SK-N-SH treated with all-trans-retinoic acid at 6 μM for 48 hours (cell line): ENCODE measurements at regions not wholly inside any gene's neighbourhood (a gene's known extent, or its start where the extent isn't known, plus 50 kb on each side); places are given as distances from the start of the nearest gene placed in this dataset.

Experiments
- ATAC-seq: fragments of 200-7000 bp; cut with Tn5 transposase; 3 replicates; pipeline ENCODE4 v1.9.1; 2020; ENCODE audit warnings: mild to moderate bottlenecking, moderate library complexity
- ARNTL ChIP-seq: fragments of 450-650 bp; formaldehyde crosslinking; IDR thresholded peaks from 2 replicates; pipeline ENCODE4 v1.5.0; 2020; ENCODE audit warnings: low read depth, mild to moderate bottlenecking, moderate library complexity, borderline replicate concordance
- BACH2 ChIP-seq: fragments of 250-450 bp; sonication (Bioruptor Pico); IDR thresholded peaks from 2 replicates; pipeline ENCODE4 v1.9.0; 2021; ENCODE audit warnings: mild to moderate bottlenecking, borderline replicate concordance
- CREB5 ChIP-seq: fragments of 250-450 bp; sonication (Bioruptor Pico); IDR thresholded peaks from 2 replicates; pipeline ENCODE4 v1.5.1; 2020; ENCODE audit warnings: low read depth, mild to moderate bottlenecking, moderate library complexity
- CSDC2 ChIP-seq: fragments of 250-450 bp; sonication (Bioruptor Pico); IDR thresholded peaks from 2 replicates; pipeline ENCODE4 v1.5.0; 2020; ENCODE audit warnings: mild to moderate bottlenecking, moderate library complexity
- CSRNP3 ChIP-seq: fragments of 250-450 bp; sonication (Bioruptor Pico); IDR thresholded peaks from 2 replicates; pipeline ENCODE4 v1.5.1; 2021; ENCODE audit warnings: mild to moderate bottlenecking, moderate library complexity
- ESRRG ChIP-seq: fragments of 250-450 bp; sonication (Bioruptor Pico); IDR thresholded peaks from 2 replicates; pipeline ENCODE4 v1.6.1; 2021; ENCODE audit warnings: mild to moderate bottlenecking
- GLIS3 ChIP-seq: fragments of 250-450 bp; sonication (Bioruptor Pico); IDR thresholded peaks from 2 replicates; pipeline ENCODE4 v1.5.0; 2020; ENCODE audit warnings: mild to moderate bottlenecking, moderate library complexity
- ISL1 ChIP-seq: fragments of 250-450 bp; sonication (Bioruptor Pico); IDR thresholded peaks from 2 replicates; pipeline ENCODE4 v2.1.2; 2022; ENCODE audit warnings: mild to moderate bottlenecking, moderate library complexity
- OSR1 ChIP-seq: fragments of 250-450 bp; sonication (Bioruptor Pico); IDR thresholded peaks from 2 replicates; pipeline ENCODE4 v1.8.0; 2022; ENCODE audit warnings: moderate library complexity, mild to moderate bottlenecking, inconsistent platforms
- PATZ1 ChIP-seq: fragments of 250-450 bp; sonication (Bioruptor Pico); IDR thresholded peaks from 2 replicates; pipeline ENCODE4 v1.8.0; 2020; ENCODE audit warnings: mild to moderate bottlenecking, moderate library complexity, borderline replicate concordance
- POU6F1 ChIP-seq: fragments of 250-450 bp; sonication (Bioruptor Pico); IDR thresholded peaks from 2 replicates; pipeline ENCODE4 v1.8.0; 2021; ENCODE audit warnings: low read depth, mild to moderate bottlenecking, moderate library complexity, borderline replicate concordance
- PPARA ChIP-seq: fragments of 250-450 bp; sonication (Bioruptor Pico); IDR thresholded peaks from 2 replicates; pipeline ENCODE4 v1.5.0; 2020; ENCODE audit warnings: mild to moderate bottlenecking, borderline replicate concordance
- RARB ChIP-seq: fragments of 250-450 bp; sonication (Bioruptor Pico); IDR thresholded peaks from 2 replicates; pipeline ENCODE4 v1.8.0; 2021; ENCODE audit warnings: mild to moderate bottlenecking, moderate library complexity
- SNAI2 ChIP-seq: fragments of 250-450 bp; sonication (Bioruptor Pico); IDR thresholded peaks from 2 replicates; pipeline ENCODE4 v1.5.0; 2020; ENCODE audit warnings: mild to moderate bottlenecking, moderate library complexity
- TCF4 ChIP-seq: fragments of 250-450 bp; sonication (Bioruptor Pico); IDR thresholded peaks from 2 replicates; pipeline ENCODE4 v1.8.0; 2021; ENCODE audit warnings: mild to moderate bottlenecking, moderate library complexity, borderline replicate concordance
- TOX ChIP-seq: fragments of 250-450 bp; sonication (Bioruptor Pico); IDR thresholded peaks from 2 replicates; pipeline ENCODE4 v1.8.0; 2021; ENCODE audit warnings: mild to moderate bottlenecking, moderate library complexity, borderline replicate concordance
- TSHZ2 ChIP-seq: fragments of 250-450 bp; sonication (Bioruptor Pico); IDR thresholded peaks from 2 replicates; pipeline ENCODE4 v1.5.0; 2020; ENCODE audit warnings: mild to moderate bottlenecking, moderate library complexity
- ZFP30 ChIP-seq: fragments of 450-650 bp; formaldehyde crosslinking; IDR thresholded peaks from 2 replicates; pipeline ENCODE4 v1.5.0; 2022; ENCODE audit warnings: mild to moderate bottlenecking, moderate library complexity
- ZNF565 ChIP-seq: fragments of 450-650 bp; formaldehyde crosslinking; conservative IDR thresholded peaks from 2 replicates; pipeline ENCODE4 v1.5.0; 2020; ENCODE audit warnings: low read depth, mild to moderate bottlenecking, moderate library complexity
- ZNF70 ChIP-seq: fragments of 450-650 bp; formaldehyde crosslinking; IDR thresholded peaks from 2 replicates; pipeline ENCODE4 v1.5.0; 2020; ENCODE audit warnings: mild to moderate bottlenecking, moderate library complexity
- ZNF8 ChIP-seq: fragments of 450-650 bp; formaldehyde crosslinking; IDR thresholded peaks from 2 replicates; pipeline ENCODE4 v1.5.0; 2020; ENCODE audit warnings: mild to moderate bottlenecking, moderate library complexity

GRCh38 chr7:22566176-22566575 lies 66.2 kb upstream of the STEAP1B start:
- TF ChIP-seq TSHZ2 (CRISPR knock-in tag) (no peak), TCF4 (CRISPR knock-in tag) (no peak), OSR1 (no peak), ISL1 (no peak), GLIS3 (CRISPR knock-in tag) (no peak), ZNF70 (CRISPR knock-in tag) (no peak), SNAI2 (CRISPR knock-in tag) (no peak), ESRRG (CRISPR knock-in tag) (no peak), CREB5 (CRISPR knock-in tag) (no peak), TOX (CRISPR knock-in tag) (no peak), PATZ1 (CRISPR knock-in tag) (no peak), CSDC2 (CRISPR knock-in tag) (no peak), BACH2 (CRISPR knock-in tag) (no peak), POU6F1 (CRISPR knock-in tag) (no peak), ZNF565 (CRISPR knock-in tag) (no peak), PPARA (CRISPR knock-in tag) (no peak)
- ATAC-seq, result no peak

- TF ChIP-seq PPARA (CRISPR knock-in tag), result no peak
- TF ChIP-seq ESRRG (CRISPR knock-in tag), result no peak
- no peak for TF ChIP-seq TOX (CRISPR knock-in tag)
- TF ChIP-seq SNAI2 (CRISPR knock-in tag), result no peak
- TF ChIP-seq BACH2 (CRISPR knock-in tag), result no peak
- no peak for TF ChIP-seq ZNF70 (CRISPR knock-in tag)
- TF ChIP-seq POU6F1 (CRISPR knock-in tag), result no peak
- no peak for TF ChIP-seq RARB (CRISPR knock-in tag)
- ATAC-seq, result no peak
Observed at GRCh38 chr7:22565315-22565811, 65.4 kb upstream of the STEAP1B start.

GRCh38 chr7:22564511-22565045 lies 64.6 kb upstream of the STEAP1B start:
- ATAC-seq, result peak; percentile 14
- TF ChIP-seq SNAI2 (CRISPR knock-in tag), result no peak
- TF ChIP-seq ESRRG (CRISPR knock-in tag), result no peak
- TF ChIP-seq ZFP30 (CRISPR knock-in tag), result no peak
- no peak for TF ChIP-seq ZNF8 (CRISPR knock-in tag)
- no peak for TF ChIP-seq ARNTL
- no peak for TF ChIP-seq PPARA (CRISPR knock-in tag)
- no peak for TF ChIP-seq POU6F1 (CRISPR knock-in tag)
- TF ChIP-seq CSRNP3 (CRISPR knock-in tag), result no peak
- no peak for TF ChIP-seq BACH2 (CRISPR knock-in tag)
- no peak for TF ChIP-seq TOX (CRISPR knock-in tag)
- no peak for TF ChIP-seq RARB (CRISPR knock-in tag)
- TF ChIP-seq OSR1, result no peak
- TF ChIP-seq ZNF70 (CRISPR knock-in tag), result no peak
- TF ChIP-seq ZNF565 (CRISPR knock-in tag), result no peak
- TF ChIP-seq GLIS3 (CRISPR knock-in tag), result no peak
- TF ChIP-seq TCF4 (CRISPR knock-in tag), result no peak
